K562 (cell line): ENCODE measurements at regions not wholly inside any gene's neighbourhood (a gene's known extent, or its start where the extent isn't known, plus 50 kb on each side); places are given as distances from the start of the nearest gene placed in this dataset.

Source experiments
- ATAC-seq: fragments of 200-7000 bp; cut with Tn5 transposase; 3 replicates; pipeline ENCODE4 v1.9.1; 2020; ENCODE audit warnings: moderate library complexity
- BruUV-seq: library from RNA; stranded (reverse); fragments of 400-500 nt; replicated peaks from 2 replicates; lab custom pipeline; 2021; lab: Mats Ljungman, UMichigan
- CTCF ChIA-PET: fragments of 300-600 bp; formaldehyde crosslinking; extraction: SDS; loops from one replicate; lab custom pipeline; 2021; ENCODE audit warnings: low intra/inter-chr PET ratio; lab: Yijun Ruan, JAX
- POLR2A ChIA-PET: fragments of 300-600, 350-650 bp; sonication (Branson Sonifier 250); formaldehyde crosslinking; extraction: SDS; loops from one replicate; lab custom pipeline; 2021; ENCODE audit warnings: antibody characterized with exemption, inconsistent platforms; lab: Yijun Ruan, JAX
- DNase-seq, 4 experiments: peaks; one replicate each; pipeline versions ENCODE4 v3.0.0 to v3.0.0-alpha.2; 2011 to 2018; ENCODE audit warnings: low spot score in 3 of 4, mixed read lengths in 3 of 4; ENCODE audit errors: extremely low read depth in 1 of 4
- FAIRE-seq: peaks from 2 replicates; lab custom pipeline; 2011; peaks lifted over from hg19 to GRCh38; lab: Jason Lieb, UNC
- H2AFZ ChIP-seq: 2 replicates; pipeline ENCODE4 v1.6.0; 2011; ENCODE audit warnings: low read depth, low read length, control low read depth, inconsistent platforms
- H3K27ac ChIP-seq: fragments of 200-600 bp; 3 replicates; pipeline ENCODE4 v1.8.0; 2011; ENCODE audit warnings: low read depth, mild to moderate bottlenecking, control low read depth, inconsistent platforms, low read length, moderate library complexity, mixed read lengths; ENCODE audit errors: extremely low read depth
- H3K27me3 ChIP-seq, 2 experiments: fragments of 300-600 bp in 1 of 2; 2 replicates in 1 of 2; 3 replicates in 1 of 2; pipeline versions ENCODE4 v1.6.0 to v1.8.0; 2011; ENCODE audit warnings: inconsistent platforms in 2 of 2, low read length in 2 of 2, mild to moderate bottlenecking in 1 of 2, mixed read lengths in 1 of 2, moderate library complexity in 1 of 2; ENCODE audit not compliant: control insufficient read depth in 2 of 2, insufficient read depth in 2 of 2
- H3K36me3 ChIP-seq: fragments of 300-600 bp; 3 replicates; pipeline ENCODE4 v1.8.0; 2011; ENCODE audit warnings: mild to moderate bottlenecking, low read length, inconsistent platforms; ENCODE audit not compliant: control insufficient read depth, insufficient read depth
- H3K4me1 ChIP-seq, 2 experiments: fragments of 200-600 bp in 1 of 2; replicated peaks in 1 of 2; 2 replicates in 1 of 2; 3 replicates in 1 of 2; pipeline versions ENCODE4 v1.5.1 to v1.8.0; 2011; ENCODE audit warnings: inconsistent platforms in 2 of 2, low read length in 2 of 2, mild to moderate bottlenecking in 1 of 2, mixed read lengths in 1 of 2, moderate library complexity in 1 of 2; ENCODE audit not compliant: control insufficient read depth in 2 of 2, insufficient read depth in 2 of 2
- H3K4me2 ChIP-seq: 2 replicates; pipeline ENCODE4 v1.6.1; 2011; ENCODE audit warnings: low read length, control low read depth, inconsistent platforms, mixed read lengths; ENCODE audit not compliant: insufficient read depth
- H3K4me3 ChIP-seq: fragments of 200-600 bp; sonication (generic), shearing (Covaris generic); 2 replicates; pipeline ENCODE4 v1.5.1; 2016; ENCODE audit warnings: control low read depth, inconsistent platforms
- H3K79me2 ChIP-seq: fragments of 200-600 bp; 3 replicates; pipeline ENCODE4 v1.8.0; 2011; ENCODE audit warnings: low read length, inconsistent platforms; ENCODE audit not compliant: control insufficient read depth, insufficient read depth
- H3K9ac ChIP-seq, 2 experiments: 2 replicates each; pipeline versions ENCODE4 v1.6.0 to v1.6.1; 2011; ENCODE audit warnings: low read depth in 2 of 2, low read length in 2 of 2, control low read depth in 1 of 2, inconsistent platforms in 1 of 2, mild to moderate bottlenecking in 1 of 2, mixed read lengths in 1 of 2; ENCODE audit not compliant: insufficient read depth in 1 of 2
- H3K9me1 ChIP-seq: one replicate; pipeline ENCODE4 v1.6.0; 2011; ENCODE audit warnings: inconsistent platforms, mild to moderate bottlenecking, low read length, moderate library complexity; ENCODE audit not compliant: control insufficient read depth, insufficient read depth
- H3K9me3 ChIP-seq: replicated peaks from 2 replicates; pipeline ENCODE4 v1.5.1; 2011; ENCODE audit warnings: low read depth, low read length, inconsistent platforms; ENCODE audit not compliant: control insufficient read depth, insufficient read depth
- H4K20me1 ChIP-seq: replicated peaks from 2 replicates; pipeline ENCODE4 v1.6.1; 2011; ENCODE audit warnings: low read length, inconsistent platforms, mixed read lengths; ENCODE audit not compliant: control insufficient read depth, insufficient read depth
- ASH1L ChIP-seq: fragments of 450-650 bp; IDR thresholded peaks from 2 replicates; pipeline ENCODE4 v1.6.1; 2018; ENCODE audit warnings: borderline replicate concordance, mild to moderate bottlenecking, low read depth; ENCODE audit not compliant: partially characterized antibody
- BRCA1 ChIP-seq, 2 experiments: fragments of 450-650 bp in 1 of 2; sonication (generic) in 1 of 2; formaldehyde crosslinking in 1 of 2; IDR thresholded peaks; 2 replicates each; pipeline versions ENCODE4 v1.5.0 to v1.6.1; 2017 to 2020; ENCODE audit warnings: mild to moderate bottlenecking in 1 of 2, missing genetic modification reagents in 1 of 2
- CXXC5 ChIP-seq: fragments of 250-450 bp; sonication (Bioruptor Pico); IDR thresholded peaks from 2 replicates; pipeline ENCODE4 v1.8.0; 2022; ENCODE audit warnings: inconsistent platforms, mild to moderate bottlenecking, moderate library complexity
- FOXJ2 ChIP-seq: fragments of 200-800 bp; sonication (Bioruptor generic); IDR thresholded peaks from 2 replicates; pipeline ENCODE4 v1.6.1; 2016; ENCODE audit warnings: missing genetic modification characterization, missing compliant biosample characterization
- FUS ChIP-seq: fragments of 200-400 bp; formaldehyde crosslinking; optimal IDR thresholded peaks from 2 replicates; pipeline ENCODE3; 2017; ENCODE audit warnings: low read depth, low read length
- MXD1 ChIP-seq: fragments of 250-450 bp; sonication (Bioruptor Pico); IDR thresholded peaks from 2 replicates; pipeline ENCODE4 v1.8.0; 2021; ENCODE audit warnings: borderline replicate concordance, mild to moderate bottlenecking, moderate library complexity; ENCODE audit not compliant: poor library complexity, severe bottlenecking
- NCOA1 ChIP-seq: fragments of 450-650 bp; IDR thresholded peaks from 2 replicates; pipeline ENCODE4 v1.6.1; 2016; ENCODE audit warnings: low read depth
- POLR2B ChIP-seq: fragments of 450-650 bp; IDR thresholded peaks from 2 replicates; pipeline ENCODE4 v1.6.1; 2018; ENCODE audit warnings: low read depth; ENCODE audit not compliant: partially characterized antibody
- RBBP5 ChIP-seq: fragments of 200-600 bp; sonication (generic); IDR thresholded peaks from 2 replicates; pipeline ENCODE4 v1.6.1; 2012; ENCODE audit warnings: borderline replicate concordance, mild to moderate bottlenecking, low read length, control low read depth, inconsistent platforms; ENCODE audit not compliant: insufficient read depth, poor library complexity, severe bottlenecking
- SMAD1 ChIP-seq: fragments of 150-350 bp; IDR thresholded peaks from 2 replicates; pipeline ENCODE4 v1.6.1; 2014; ENCODE audit warnings: low read length, low read depth; ENCODE audit not compliant: partially characterized antibody
- TAL1 ChIP-seq: fragments of 450-650 bp; IDR thresholded peaks from 2 replicates; pipeline ENCODE4 v1.6.1; 2016; ENCODE audit warnings: mild to moderate bottlenecking
- TRIM24 ChIP-seq, 2 experiments: fragments of 450-650 bp; IDR thresholded peaks; 2 replicates each; pipeline ENCODE4 v1.6.1; 2016
- ZBTB17 ChIP-seq: fragments of 450-650 bp; formaldehyde crosslinking; IDR thresholded peaks from 2 replicates; pipeline ENCODE4 v1.4.0; 2020; ENCODE audit warnings: mild to moderate bottlenecking
- ZNF224 ChIP-seq: sonication (generic); formaldehyde crosslinking; IDR thresholded peaks from 2 replicates; pipeline ENCODE4 v1.8.0; 2022; ENCODE audit warnings: mild to moderate bottlenecking, missing genetic modification reagents
- ZNF75A ChIP-seq: fragments of 450-650 bp; formaldehyde crosslinking; IDR thresholded peaks from 2 replicates; pipeline ENCODE4 v1.4.0; 2020; ENCODE audit warnings: mild to moderate bottlenecking
- WGBS: fragments of 100-300 bp; shearing (Covaris generic); methylation state at CpG from one replicate; pipeline ENCODE4 v1.1.6; 2016; ENCODE audit warnings: low coverage, mixed read lengths; ENCODE audit not compliant: insufficient coverage; ENCODE audit errors: missing lambda C conversion rate; 5-methylcytosine and 5-hydroxymethylcytosine counted together
- in situ Hi-C: fragments of 300-500 bp; cut with MboI; formaldehyde crosslinking; loops from 4 replicates; pipeline ENCODE4 v1.15.0; 2018; ENCODE audit warnings: inconsistent platforms, mixed read lengths
- intact Hi-C: fragments of 100-400 bp; cut with micrococcal nuclease; formaldehyde crosslinking; loops from 2 replicates; pipeline ENCODE4 v1.14.2; 2022

GRCh38 chr2:208792766-208793165 lies 386.2 kb downstream of the PTH2R start:
- intact Hi-C loops, result no loop called here
- ChIA-PET CTCF (no interaction called here), POLR2A (no interaction called here)
- H3K9me1 ChIP-seq, result no peaks in the 10 kb centered on the region
- no peak for ATAC-seq
- no peak overlapping the region for H3K27ac ChIP-seq
- no peaks in the 10 kb centered on the region for H3K79me2 ChIP-seq
- no peaks in the 10 kb centered on the region for H3K36me3 ChIP-seq
- no peaks in the 10 kb centered on the region for H4K20me1 ChIP-seq
- H3K4me2 ChIP-seq, result no peak overlapping the region
- in situ Hi-C loops, result no loop called here
- H3K9ac ChIP-seq, result no peak overlapping the region
- H3K4me1 ChIP-seq, result no peaks in the 10 kb centered on the region
- TF ChIP-seq MXD1 (CRISPR knock-in tag) (no peak), NCOA1 (no peak), ZNF75A (CRISPR knock-in tag) (no peak), CXXC5 (CRISPR knock-in tag) (no peak), ZNF224 (CRISPR knock-in tag) (no peak), BRCA1 (IDR thresholded peaks at IDR 0.05) (no peak), BRCA1 (CRISPR knock-in tag; IDR thresholded peaks at IDR 0.05) (no peak), TAL1 (no peak), FOXJ2 (tag) (no peak), POLR2B (no peak), ASH1L (no peak), ZBTB17 (no peak), FUS (no peak), SMAD1 (no peak), RBBP5 (no peak), TRIM24 (IDR thresholded peaks at IDR 0.05) (no peak)
- no TSS peak for BruUV-seq
- H3K9me3 ChIP-seq, result no peaks in the 10 kb centered on the region
- no peak overlapping the region for H2AFZ ChIP-seq
- no peak for FAIRE-seq
- H3K4me3 ChIP-seq, result no peak overlapping the region
- 75% methylated on average over 6 of the region's 8 CpGs for WGBS
- no peak for DNase-seq
- H3K27me3 ChIP-seq, result no peaks in the 10 kb centered on the region
